SH-SY5Y (cell line): ENCODE measurements at regions not wholly inside any gene's neighbourhood (a gene's known extent, or its start where the extent isn't known, plus 50 kb on each side); places are given as distances from the start of the nearest gene placed in this dataset.

Source experiments
- GATA2 ChIP-seq: IDR thresholded peaks from 2 replicates; pipeline ENCODE4 v1.6.1; 2011; ENCODE audit warnings: mild to moderate bottlenecking, low read depth, low read length
- GATA3 ChIP-seq: IDR thresholded peaks from 2 replicates; pipeline ENCODE4 v1.6.1; 2011; ENCODE audit warnings: low read depth, mild to moderate bottlenecking, low read length, moderate library complexity

- no peak for TF ChIP-seq GATA2
- no peak for TF ChIP-seq GATA3
Observed at GRCh38 chr6:15881150-15881549, 218.3 kb upstream of the DTNBP1 start.
